NCI-H146 (cell line): ENCODE measurements at regions not wholly inside any gene's neighbourhood (a gene's known extent, or its start where the extent isn't known, plus 50 kb on each side); places are given as distances from the start of the nearest gene placed in this dataset.
"Not testable (repeated sequence)": the region's sequence is repeated elsewhere in the genome, so short reads cannot be mapped to it uniquely, and the experiment has no call there.

Experiments
- DNase-seq: peaks from one replicate; lab custom pipeline; 2025; lab: John Stamatoyannopoulos, UW

GRCh38 chr9:31983895-31984294 lies 400.5 kb upstream of the ACO1 start:
- peak; percentile 57 for DNase-seq

- peak; percentile 30 for DNase-seq
Observed at GRCh38 chr9:31996331-31996730, 388.1 kb upstream of the ACO1 start.

- no peak for DNase-seq
Observed at GRCh38 chr9:32004431-32005076, 379.9 kb upstream of the ACO1 start.

DNA sequence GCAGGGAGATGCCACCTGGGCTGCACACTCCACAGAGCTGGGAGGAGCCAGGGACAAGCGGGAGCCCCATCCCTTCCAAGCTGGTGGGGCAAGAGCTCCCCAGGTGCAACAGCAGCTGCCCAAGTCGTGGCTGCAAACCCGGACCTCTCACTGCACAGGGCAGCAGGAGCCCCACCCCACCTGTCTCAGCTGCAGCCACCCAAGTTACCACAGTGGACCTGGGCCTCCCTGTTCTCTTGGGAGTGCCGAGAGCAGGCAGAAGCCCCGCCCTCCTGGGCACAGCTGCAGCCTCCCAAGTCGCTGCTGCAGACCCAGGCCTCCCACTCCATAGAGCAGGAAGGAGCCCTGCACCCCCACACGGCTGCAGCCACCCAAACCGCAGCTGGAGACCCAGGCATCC lies 374.1 kb upstream of the ACO1 start:
- DNase-seq = no peak

- no peak for DNase-seq
Observed at GRCh38 chr9:32011049-32011448, 373.4 kb upstream of the ACO1 start.

DNA sequence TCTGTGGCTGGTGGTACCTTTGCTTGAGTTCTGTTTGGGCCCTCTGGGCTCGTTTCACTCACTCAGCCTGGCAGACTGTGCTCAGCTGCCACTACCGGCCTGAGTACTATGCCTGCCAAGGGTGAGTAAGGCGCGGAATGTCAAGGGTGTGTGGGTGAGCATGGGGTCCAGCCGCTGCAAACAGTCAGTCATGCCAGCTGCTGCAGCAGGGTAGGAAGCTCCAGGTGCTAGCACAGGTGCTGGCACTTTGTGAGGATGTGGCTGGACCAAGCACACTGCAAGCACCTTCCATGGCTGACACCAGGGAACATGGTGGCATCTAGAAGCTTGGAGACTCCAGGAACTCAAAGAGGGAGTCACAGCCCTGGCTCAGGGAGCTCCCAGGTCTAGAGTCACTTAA lies 368.6 kb upstream of the ACO1 start:
- DNase-seq = no peak

- DNase-seq = no peak
Observed at GRCh38 chr9:32045513-32045912, 338.9 kb upstream of the ACO1 start.

- no peak for DNase-seq
Observed at GRCh38 chr9:32067261-32067660, 317.2 kb upstream of the ACO1 start.

- DNase-seq = no peak
Observed at GRCh38 chr9:32069169-32069813, 315.2 kb upstream of the ACO1 start.

- no peak for DNase-seq
Observed at GRCh38 chr9:32069969-32070368, 314.5 kb upstream of the ACO1 start.

DNA sequence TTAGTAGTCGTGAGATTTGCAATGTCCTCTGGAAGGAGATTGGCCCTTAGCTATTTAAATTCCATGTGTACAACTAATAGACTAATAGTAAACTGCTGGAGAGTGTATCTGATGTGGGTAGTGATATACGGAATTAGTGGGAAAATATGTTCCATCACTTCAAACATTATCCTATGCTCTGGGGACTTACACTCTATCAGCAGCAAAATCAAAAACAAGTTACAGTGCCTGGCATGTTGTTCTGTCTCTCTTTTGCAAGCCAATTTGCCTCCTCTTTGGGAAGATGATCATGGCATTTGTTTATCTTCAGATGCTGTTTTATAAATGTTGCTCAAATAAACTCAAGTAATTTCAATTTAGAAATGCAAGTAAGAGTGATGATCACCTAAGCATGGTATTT lies 311.9 kb upstream of the ACO1 start:
- no peak for DNase-seq

DNA sequence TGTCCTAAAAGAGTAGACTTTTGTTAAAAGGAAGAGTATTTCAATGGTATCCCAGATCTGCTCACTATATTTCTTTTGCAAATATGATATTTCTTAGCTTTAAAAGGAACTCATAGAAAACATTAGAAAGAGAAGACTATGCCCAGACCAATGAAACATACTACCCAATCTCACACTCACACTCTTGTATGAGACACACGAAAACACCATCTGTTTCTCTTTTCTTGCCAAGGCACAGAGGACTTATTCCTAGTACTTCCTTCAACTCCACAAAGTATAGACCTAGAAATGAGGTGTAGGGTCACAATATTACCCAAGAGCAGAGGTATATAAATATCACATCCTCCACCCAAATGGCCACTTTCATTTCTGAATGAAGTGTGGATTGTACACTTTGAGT lies 292.4 kb upstream of the ACO1 start:
- no peak for DNase-seq

DNA sequence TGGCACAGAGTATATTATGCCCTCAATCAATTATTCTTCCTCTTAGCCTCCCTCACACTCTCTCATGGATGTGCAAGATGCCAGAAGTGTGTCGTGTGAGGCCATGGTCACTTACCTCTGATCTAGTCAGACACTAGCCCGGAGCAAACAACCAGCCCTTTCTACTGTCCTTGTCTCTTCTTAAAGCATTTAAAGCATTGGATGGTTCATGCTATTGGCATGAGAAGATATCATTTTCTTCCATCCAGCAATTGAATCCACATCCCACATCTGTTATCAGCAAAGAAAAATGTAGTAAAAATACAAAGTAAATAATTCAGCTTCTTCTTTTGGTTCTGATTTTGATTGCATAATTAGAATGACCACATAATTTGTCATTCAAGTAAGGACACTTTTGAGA lies 267.2 kb upstream of the ACO1 start:
- no peak for DNase-seq

DNA sequence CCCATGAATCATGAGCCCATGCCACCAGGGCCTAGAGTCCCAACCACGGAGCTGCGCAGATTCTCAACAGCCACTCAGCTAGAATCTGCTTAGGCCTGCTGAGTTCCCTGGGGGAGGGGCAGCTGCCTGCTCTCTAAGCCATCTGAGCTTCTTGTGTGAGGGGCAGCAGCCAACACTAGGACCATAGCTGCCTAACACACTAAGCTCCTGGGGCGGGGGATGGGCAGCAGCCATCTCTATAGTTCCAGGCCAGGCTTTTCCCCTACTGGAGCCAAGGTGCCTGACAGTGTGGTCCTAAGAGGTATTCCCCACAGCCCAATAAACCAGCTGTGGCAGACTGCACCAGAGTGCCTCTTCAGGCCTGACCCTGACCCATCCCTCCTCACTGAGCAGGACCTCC lies 255.9 kb upstream of the ACO1 start:
- DNase-seq = no peak

- not testable (repeated sequence) for DNase-seq
Observed at GRCh38 chr9:32130709-32131108, 253.7 kb upstream of the ACO1 start.

- DNase-seq = no peak
Observed at GRCh38 chr9:32136700-32137339, 247.6 kb upstream of the ACO1 start.

DNA sequence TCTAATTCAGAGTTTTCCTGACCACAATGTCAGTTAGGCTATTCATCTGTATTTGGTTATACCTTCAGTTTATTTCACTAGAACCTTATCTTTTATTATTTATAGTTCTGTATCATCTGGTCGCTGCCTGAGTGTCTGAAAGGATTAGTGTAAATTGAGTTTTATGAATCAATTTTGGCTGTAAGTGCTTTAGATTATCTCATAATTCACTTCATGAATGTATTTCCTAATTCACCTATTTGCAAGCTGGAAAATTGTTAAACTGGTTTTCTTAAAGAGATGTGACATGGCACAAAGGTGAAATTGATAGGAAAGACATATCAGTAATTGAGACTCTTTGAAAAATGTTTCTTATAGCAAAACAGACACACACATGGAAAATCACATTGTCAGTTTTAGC lies 242.4 kb upstream of the ACO1 start:
- DNase-seq = no peak

GRCh38 chr9:32148553-32148952 lies 235.9 kb upstream of the ACO1 start:
- DNase-seq = not testable (repeated sequence)

DNA sequence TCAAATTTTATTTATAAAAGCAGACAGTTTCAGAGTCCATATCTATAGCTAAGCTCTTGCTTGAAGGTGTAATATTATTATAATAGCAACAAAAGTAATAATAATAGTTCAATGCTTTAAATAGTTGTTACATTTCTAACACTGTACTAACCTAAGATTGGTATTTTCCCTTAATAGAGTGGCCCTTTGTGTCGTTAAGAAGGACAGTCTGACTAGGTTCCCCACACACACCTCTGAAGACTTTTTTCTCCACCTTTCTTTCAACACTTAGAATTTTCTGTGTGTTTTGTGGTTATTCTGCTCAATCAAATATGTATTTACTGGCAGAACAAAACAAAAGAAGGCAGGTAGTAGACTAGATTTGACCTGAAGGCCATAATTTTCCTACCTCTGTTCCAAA lies 223.2 kb upstream of the ACO1 start:
- DNase-seq = no peak

- DNase-seq = no peak
Observed at GRCh38 chr9:32161720-32162119, 222.7 kb upstream of the ACO1 start.

DNA sequence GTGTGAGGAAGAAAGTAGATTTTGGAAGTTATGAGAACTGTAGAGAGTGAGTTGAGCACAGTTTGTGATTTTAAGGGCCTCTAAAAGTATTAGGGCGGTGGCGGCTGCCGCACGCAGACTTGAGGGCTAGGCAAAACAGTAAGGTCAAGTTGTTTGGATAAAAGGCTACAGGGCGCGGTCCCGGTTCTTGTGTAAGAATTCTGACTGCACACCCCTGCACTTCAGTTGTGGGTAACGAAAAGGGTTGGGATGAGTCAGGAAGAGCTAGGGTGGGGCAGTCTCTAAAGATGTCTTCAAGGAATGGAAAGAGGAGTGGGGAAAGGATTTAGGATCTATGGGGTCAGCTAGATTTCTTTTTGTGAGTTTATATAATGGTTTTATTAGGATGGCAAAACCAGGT lies 218.1 kb upstream of the ACO1 start:
- DNase-seq = not testable (repeated sequence)

DNA sequence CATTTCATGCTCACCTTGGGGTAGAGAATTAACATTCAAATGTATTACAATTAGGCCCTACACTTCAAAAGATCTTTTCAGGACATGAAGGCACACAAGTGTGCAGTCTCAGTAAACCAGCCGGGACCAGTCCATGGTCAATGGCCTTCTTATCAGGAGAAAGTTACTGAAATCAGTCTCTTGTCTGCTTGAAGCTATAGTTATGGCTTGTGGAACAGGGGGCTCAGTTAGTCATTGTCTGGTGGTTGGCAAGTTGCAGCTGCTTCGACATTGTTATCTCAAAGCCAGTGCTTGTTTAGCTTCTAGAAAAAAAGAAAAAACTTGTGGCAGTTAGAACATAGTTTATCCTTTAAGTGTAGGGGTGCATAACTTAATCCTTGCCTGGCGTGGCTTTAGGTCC lies 213.1 kb upstream of the ACO1 start:
- no peak for DNase-seq

- DNase-seq = no peak
Observed at GRCh38 chr9:32172256-32172655, 212.2 kb upstream of the ACO1 start.

- DNase-seq = no peak
Observed at GRCh38 chr9:32177396-32177795, 207.0 kb upstream of the ACO1 start.
